HG03025 (cell line): ENCODE measurements at regions not wholly inside any gene's neighbourhood (a gene's known extent, or its start where the extent isn't known, plus 50 kb on each side); places are given as distances from the start of the nearest gene placed in this dataset.
"Not testable (repeated sequence)": the region's sequence is repeated elsewhere in the genome, so short reads cannot be mapped to it uniquely, and the experiment has no call there.

ENCODE experiments used
- ATAC-seq: cut with Tn5 transposase; IDR thresholded peaks from one replicate; pipeline ENCODE4 v1.9.1; 2021; ENCODE audit warnings: mild to moderate bottlenecking, moderate library complexity; ENCODE audit not compliant: unreplicated experiment, low FRiP score

- no peak for ATAC-seq
Observed at GRCh38 chr11:37306563-37306962, 708.5 kb upstream of the RAG2 start.

- not testable (repeated sequence) for ATAC-seq
Observed at GRCh38 chr11:37301405-37301804, 703.4 kb upstream of the RAG2 start.

GRCh38 chr11:37298173-37298572 lies 700.1 kb upstream of the RAG2 start:
- ATAC-seq = no peak

GRCh38 chr11:37286890-37287289 lies 688.9 kb upstream of the RAG2 start:
- ATAC-seq = no peak

- no peak for ATAC-seq
Observed at GRCh38 chr11:37282367-37282766, 684.3 kb upstream of the RAG2 start.

- no peak for ATAC-seq
Observed at GRCh38 chr11:37280200-37280599, 682.2 kb upstream of the RAG2 start.

- no peak for ATAC-seq
Observed at GRCh38 chr11:37277896-37278465, 679.9 kb upstream of the RAG2 start.

- ATAC-seq = no peak
Observed at GRCh38 chr11:37264783-37265182, 666.7 kb upstream of the RAG2 start.

- ATAC-seq = no peak
Observed at GRCh38 chr11:37264060-37264459, 666.0 kb upstream of the RAG2 start.

- ATAC-seq = not testable (repeated sequence)
Observed at GRCh38 chr11:37263467-37263866, 665.4 kb upstream of the RAG2 start.

GRCh38 chr11:37259734-37260133 lies 661.7 kb upstream of the RAG2 start:
- ATAC-seq = no peak

- no peak for ATAC-seq
Observed at GRCh38 chr11:37248145-37248544, 650.1 kb upstream of the RAG2 start.

- ATAC-seq = not testable (repeated sequence)
Observed at GRCh38 chr11:37246092-37246491, 648.1 kb upstream of the RAG2 start.

GRCh38 chr11:37230865-37231264 lies 632.8 kb upstream of the RAG2 start:
- no peak for ATAC-seq

- no peak for ATAC-seq
Observed at GRCh38 chr11:37223962-37224361, 625.9 kb upstream of the RAG2 start.

GRCh38 chr11:37203006-37203405 lies 605.0 kb upstream of the RAG2 start:
- ATAC-seq = no peak

- no peak for ATAC-seq
Observed at GRCh38 chr11:37199082-37199481, 601.0 kb upstream of the RAG2 start.

- ATAC-seq = no peak
Observed at GRCh38 chr11:37184326-37184725, 586.3 kb upstream of the RAG2 start.

GRCh38 chr11:37182031-37182430 lies 584.0 kb upstream of the RAG2 start:
- ATAC-seq = no peak

GRCh38 chr11:37177721-37178120 lies 579.7 kb upstream of the RAG2 start:
- ATAC-seq = no peak

- no peak for ATAC-seq
Observed at GRCh38 chr11:37171451-37171850, 573.4 kb upstream of the RAG2 start.

GRCh38 chr11:37170311-37170710 lies 572.3 kb upstream of the RAG2 start:
- ATAC-seq = no peak

- ATAC-seq = not testable (repeated sequence)
Observed at GRCh38 chr11:37145434-37145833, 547.4 kb upstream of the RAG2 start.
